Neural cell (in vitro differentiated cells): ENCODE measurements at regions not wholly inside any gene's neighbourhood (a gene's known extent, or its start where the extent isn't known, plus 50 kb on each side); places are given as distances from the start of the nearest gene placed in this dataset.
"Not testable (repeated sequence)": the region's sequence is repeated elsewhere in the genome, so short reads cannot be mapped to it uniquely, and the experiment has no call there.

Source experiments
- EZH2 ChIP-seq: fragments of 200-600, 300-800 bp; shearing (Covaris generic), sonication (generic); IDR thresholded peaks from 2 replicates; pipeline ENCODE4 v1.6.1; 2014; ENCODE audit warnings: antibody characterized with exemption, low read length, borderline replicate concordance, mild to moderate bottlenecking; ENCODE audit not compliant: insufficient read depth, poor library complexity, severe bottlenecking
- MXI1 ChIP-seq: fragments of 450-650 bp; conservative IDR thresholded peaks from 2 replicates; pipeline ENCODE4 v1.6.1; 2014; ENCODE audit warnings: antibody characterized with exemption, mild to moderate bottlenecking; ENCODE audit not compliant: poor library complexity, severe bottlenecking
- POLR2AphosphoS5 ChIP-seq: IDR thresholded peaks from 2 replicates; pipeline ENCODE4 v1.6.1; 2012
- RAD21 ChIP-seq: fragments of 450-650 bp; conservative IDR thresholded peaks from 2 replicates; pipeline ENCODE4 v1.6.1; 2014; ENCODE audit warnings: antibody characterized with exemption, mild to moderate bottlenecking, moderate library complexity
- REST ChIP-seq: IDR thresholded peaks from 2 replicates; pipeline ENCODE4 v1.6.1; 2012; ENCODE audit warnings: borderline replicate concordance
- SMC3 ChIP-seq: fragments of 450-650 bp; conservative IDR thresholded peaks from 2 replicates; pipeline ENCODE4 v1.6.1; 2014; ENCODE audit warnings: antibody characterized with exemption, mild to moderate bottlenecking, moderate library complexity; ENCODE audit not compliant: poor library complexity
- TAF1 ChIP-seq: IDR thresholded peaks from 2 replicates; pipeline ENCODE4 v1.6.1; 2012; ENCODE audit warnings: low read depth
- TF ChIP-seq, protein P1 (sequence below): fragments of 450-650 bp; IDR thresholded peaks from 2 replicates; pipeline ENCODE4 v1.5.1; 2014; ENCODE audit warnings: antibody characterized with exemption, mild to moderate bottlenecking, moderate library complexity; ENCODE audit not compliant: poor library complexity, severe bottlenecking

GRCh38 chrY:18711785-18712184 lies 61.8 kb downstream of the HSFY2 start:
- not testable (repeated sequence) for TF ChIP-seq POLR2AphosphoS5, MXI1, EZH2, SMC3, RAD21, TAF1, REST
- TF ChIP-seq, protein P1, sequence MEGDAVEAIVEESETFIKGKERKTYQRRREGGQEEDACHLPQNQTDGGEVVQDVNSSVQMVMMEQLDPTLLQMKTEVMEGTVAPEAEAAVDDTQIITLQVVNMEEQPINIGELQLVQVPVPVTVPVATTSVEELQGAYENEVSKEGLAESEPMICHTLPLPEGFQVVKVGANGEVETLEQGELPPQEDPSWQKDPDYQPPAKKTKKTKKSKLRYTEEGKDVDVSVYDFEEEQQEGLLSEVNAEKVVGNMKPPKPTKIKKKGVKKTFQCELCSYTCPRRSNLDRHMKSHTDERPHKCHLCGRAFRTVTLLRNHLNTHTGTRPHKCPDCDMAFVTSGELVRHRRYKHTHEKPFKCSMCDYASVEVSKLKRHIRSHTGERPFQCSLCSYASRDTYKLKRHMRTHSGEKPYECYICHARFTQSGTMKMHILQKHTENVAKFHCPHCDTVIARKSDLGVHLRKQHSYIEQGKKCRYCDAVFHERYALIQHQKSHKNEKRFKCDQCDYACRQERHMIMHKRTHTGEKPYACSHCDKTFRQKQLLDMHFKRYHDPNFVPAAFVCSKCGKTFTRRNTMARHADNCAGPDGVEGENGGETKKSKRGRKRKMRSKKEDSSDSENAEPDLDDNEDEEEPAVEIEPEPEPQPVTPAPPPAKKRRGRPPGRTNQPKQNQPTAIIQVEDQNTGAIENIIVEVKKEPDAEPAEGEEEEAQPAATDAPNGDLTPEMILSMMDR = not testable (repeated sequence)
